ENCODE measurements at regions not wholly inside any gene's neighbourhood (a gene's known extent, or its start where the extent isn't known, plus 50 kb on each side); places are given as distances from the start of the nearest gene placed in this dataset.

DNA sequence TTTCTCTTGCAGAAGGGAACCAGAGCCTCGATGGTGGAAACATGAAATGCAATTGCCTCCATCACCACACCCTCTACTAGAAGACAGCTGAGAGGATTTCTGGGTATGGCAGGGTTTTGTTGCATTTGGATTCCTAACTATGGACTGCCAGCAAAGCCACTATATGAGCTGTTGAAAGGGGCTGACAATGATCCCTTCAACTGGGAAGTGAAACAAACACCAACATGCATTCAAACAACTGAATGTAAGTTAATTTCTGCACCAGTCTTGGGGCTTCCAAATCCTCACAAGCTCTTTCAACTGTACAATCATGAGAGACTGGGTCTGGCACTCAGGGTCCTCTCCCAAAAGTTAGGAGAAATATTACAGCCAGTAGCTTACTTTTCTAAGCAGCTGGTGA is 116.7 kb upstream of the PLCL2 start:
- no peaks in the 10 kb centered on the region for H3K4me1 ChIP-seq (ENCODE audit: control insufficient read depth, insufficient read depth, low read length)
- Mint-ChIP-seq H3K27me3 (ENCODE audit: insufficient read depth) (no peaks in the 10 kb centered on the region), H3K4me3 (no peak overlapping the region), H3K4me1 (peaks cover 36% of the 10 kb centered on the region), H3K36me3 (ENCODE audit: low read depth) (no peaks in the 10 kb centered on the region), H3K27ac (no peak overlapping the region), H3K9me3 (peaks cover 1% of the 10 kb centered on the region)
- H3K9me3 ChIP-seq (ENCODE audit: control insufficient read depth, low read length) = no peaks in the 10 kb centered on the region
- TF ChIP-seq, protein P1, sequence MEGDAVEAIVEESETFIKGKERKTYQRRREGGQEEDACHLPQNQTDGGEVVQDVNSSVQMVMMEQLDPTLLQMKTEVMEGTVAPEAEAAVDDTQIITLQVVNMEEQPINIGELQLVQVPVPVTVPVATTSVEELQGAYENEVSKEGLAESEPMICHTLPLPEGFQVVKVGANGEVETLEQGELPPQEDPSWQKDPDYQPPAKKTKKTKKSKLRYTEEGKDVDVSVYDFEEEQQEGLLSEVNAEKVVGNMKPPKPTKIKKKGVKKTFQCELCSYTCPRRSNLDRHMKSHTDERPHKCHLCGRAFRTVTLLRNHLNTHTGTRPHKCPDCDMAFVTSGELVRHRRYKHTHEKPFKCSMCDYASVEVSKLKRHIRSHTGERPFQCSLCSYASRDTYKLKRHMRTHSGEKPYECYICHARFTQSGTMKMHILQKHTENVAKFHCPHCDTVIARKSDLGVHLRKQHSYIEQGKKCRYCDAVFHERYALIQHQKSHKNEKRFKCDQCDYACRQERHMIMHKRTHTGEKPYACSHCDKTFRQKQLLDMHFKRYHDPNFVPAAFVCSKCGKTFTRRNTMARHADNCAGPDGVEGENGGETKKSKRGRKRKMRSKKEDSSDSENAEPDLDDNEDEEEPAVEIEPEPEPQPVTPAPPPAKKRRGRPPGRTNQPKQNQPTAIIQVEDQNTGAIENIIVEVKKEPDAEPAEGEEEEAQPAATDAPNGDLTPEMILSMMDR (conservative IDR thresholded peaks at IDR 0.05) = no peak
- no peak overlapping the region for H3K4me3 ChIP-seq (ENCODE audit: low read length)
- H3K9ac ChIP-seq (ENCODE audit: extremely low read depth, low read length, poor library complexity, severe bottlenecking) = no peak overlapping the region
- no peak overlapping the region for H3K27ac ChIP-seq (ENCODE audit: low read depth, low read length)
- no peaks in the 10 kb centered on the region for H3K36me3 ChIP-seq (ENCODE audit: control insufficient read depth, insufficient read depth, low read length)
- no peak for DNase-seq
- WGBS, 2 experiments (ENCODE audit: insufficient coverage in 1 of 2, insufficient read length in 1 of 2) = 100% methylated on average over 1 of the region's 1 CpG; no CpG with 5 or more reads in 1 of the 2 experiments
- H3K27me3 ChIP-seq (ENCODE audit: control insufficient read depth, insufficient read depth, low read length, poor library complexity, severe bottlenecking) = no peaks in the 10 kb centered on the region

DNA sequence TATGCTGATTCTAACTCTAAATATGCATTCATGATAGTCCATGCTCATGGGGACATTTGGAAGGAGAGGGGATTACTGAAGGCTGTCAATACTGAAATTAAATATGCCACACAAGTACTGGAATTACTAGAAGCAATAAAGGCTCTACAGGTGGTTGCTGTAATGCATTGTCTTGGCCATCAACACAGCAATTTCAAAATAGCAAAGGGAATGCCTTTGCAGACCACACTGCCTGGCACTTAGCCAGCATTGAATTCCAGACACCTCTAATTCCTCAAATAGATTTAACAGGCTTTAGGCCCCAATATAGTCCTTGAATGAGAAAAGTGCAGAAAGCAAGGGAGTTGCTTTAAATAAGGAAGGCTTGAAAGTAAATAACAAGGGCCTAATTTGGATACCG is 115.8 kb upstream of the PLCL2 start:
- Histone ChIP-seq H3K27ac (ENCODE audit: low read depth, low read length) (no peak overlapping the region), H3K36me3 (ENCODE audit: control insufficient read depth, insufficient read depth, low read length) (no peaks in the 10 kb centered on the region), H3K9me3 (ENCODE audit: control insufficient read depth, low read length) (no peaks in the 10 kb centered on the region), H3K9ac (ENCODE audit: extremely low read depth, low read length, poor library complexity, severe bottlenecking) (no peak overlapping the region), H3K27me3 (ENCODE audit: control insufficient read depth, insufficient read depth, low read length, poor library complexity, severe bottlenecking) (no peaks in the 10 kb centered on the region), H3K4me1 (ENCODE audit: control insufficient read depth, insufficient read depth, low read length) (no peaks in the 10 kb centered on the region), H3K4me3 (ENCODE audit: low read length) (no peak overlapping the region)
- TF ChIP-seq, protein P1 (conservative IDR thresholded peaks at IDR 0.05) = no peak
- H3K9me3 Mint-ChIP-seq = peaks cover 7% of the 10 kb centered on the region
- no peak overlapping the region for H3K27ac Mint-ChIP-seq
- peaks cover 2% of the 10 kb centered on the region for H3K36me3 Mint-ChIP-seq (ENCODE audit: low read depth)
- DNase-seq = no peak
- WGBS, 2 experiments (ENCODE audit: insufficient coverage in 1 of 2, insufficient read length in 1 of 2) = 79 to 100% methylated on average over 1 of the region's 1 CpG
- no peaks in the 10 kb centered on the region for H3K27me3 Mint-ChIP-seq (ENCODE audit: insufficient read depth)
- peaks cover 31% of the 10 kb centered on the region for H3K4me1 Mint-ChIP-seq
- no peak overlapping the region for H3K4me3 Mint-ChIP-seq

GRCh38 chr3:16769525-16769924 is 115.2 kb upstream of the PLCL2 start:
- Histone ChIP-seq H3K27ac (ENCODE audit: low read depth, low read length) (no peak overlapping the region), H3K27me3 (ENCODE audit: control insufficient read depth, insufficient read depth, low read length, poor library complexity, severe bottlenecking) (no peaks in the 10 kb centered on the region), H3K4me3 (ENCODE audit: low read length) (no peak overlapping the region), H3K9me3 (ENCODE audit: control insufficient read depth, low read length) (no peaks in the 10 kb centered on the region), H3K36me3 (ENCODE audit: control insufficient read depth, insufficient read depth, low read length) (no peaks in the 10 kb centered on the region), H3K9ac (ENCODE audit: extremely low read depth, low read length, poor library complexity, severe bottlenecking) (no peak overlapping the region), H3K4me1 (ENCODE audit: control insufficient read depth, insufficient read depth, low read length) (no peaks in the 10 kb centered on the region)
- TF ChIP-seq, protein P1 (conservative IDR thresholded peaks at IDR 0.05) = no peak
- WGBS, 2 experiments (ENCODE audit: insufficient coverage in 1 of 2, insufficient read length in 1 of 2) = 93% methylated on average over 3 to 4 of the region's 4 CpGs
- no peak overlapping the region for H3K27ac Mint-ChIP-seq
- peaks cover 13% of the 10 kb centered on the region for H3K9me3 Mint-ChIP-seq
- H3K4me3 Mint-ChIP-seq = no peak overlapping the region
- DNase-seq = no peak
- peaks cover 5% of the 10 kb centered on the region for H3K36me3 Mint-ChIP-seq (ENCODE audit: low read depth)
- H3K4me1 Mint-ChIP-seq = peaks cover 25% of the 10 kb centered on the region
- no peaks in the 10 kb centered on the region for H3K27me3 Mint-ChIP-seq (ENCODE audit: insufficient read depth)
